Cardiac fibroblast (primary cell): ENCODE measurements at regions not wholly inside any gene's neighbourhood (a gene's known extent, or its start where the extent isn't known, plus 50 kb on each side); places are given as distances from the start of the nearest gene placed in this dataset.
A peak's percentile ranks its signal among the peaks of the same experiment; 100 is the strongest.

Source experiments
- DNase-seq, 2 donors: peaks; one replicate each; pipeline versions ENCODE4 v3.0.0 to v3.0.0-alpha.2; 2010; ENCODE audit warnings: low read depth in 2 of 2
- H3K4me3 ChIP-seq, 2 donors: replicated peaks in 1 of 2; 1 replicate in 1 of 2; 2 replicates in 1 of 2; pipeline ENCODE4 v1.5.1; 2011; ENCODE audit warnings: low read depth in 2 of 2, low read length in 2 of 2, mild to moderate bottlenecking in 2 of 2, moderate library complexity in 1 of 2
- CTCF ChIP-seq: IDR thresholded peaks from one replicate; pipeline ENCODE4 v1.5.1; 2011; ENCODE audit warnings: low read depth, mild to moderate bottlenecking, low read length, inconsistent platforms

GRCh38 chr20:11582060-11582459, 335.6 kb upstream of the BTBD3 start:
- no peak overlapping the region for H3K4me3 ChIP-seq
- no peak for TF ChIP-seq CTCF
- peak; percentile 5 to 13 for DNase-seq

DNA sequence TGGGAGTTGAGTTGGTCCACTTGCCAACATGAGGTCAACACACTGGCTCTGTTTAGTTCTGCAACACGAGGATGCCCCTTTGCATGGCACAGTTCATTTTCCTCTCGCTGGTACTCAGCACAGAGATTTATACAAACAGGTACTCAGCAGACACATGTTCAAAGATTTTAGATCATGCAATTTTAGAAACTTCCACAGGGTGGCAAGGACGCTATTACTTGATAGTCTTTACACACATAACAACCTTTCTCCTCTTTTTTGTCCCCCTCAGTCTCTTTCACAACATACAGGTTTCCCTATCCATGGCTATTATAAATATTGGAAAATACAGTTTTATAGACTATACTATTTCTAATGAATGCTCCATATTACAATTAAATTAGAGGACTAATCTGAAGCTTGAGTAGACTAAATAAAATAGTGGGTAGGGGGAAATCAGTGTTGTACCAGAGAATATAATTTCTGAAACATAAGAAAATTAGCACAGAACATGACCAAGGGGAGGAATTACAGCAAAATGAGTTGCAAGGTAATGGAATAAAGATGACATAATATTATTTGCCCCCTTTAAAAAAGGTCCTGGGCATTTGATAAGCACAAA, 331.8 kb upstream of the BTBD3 start:
- peak; percentile 19 to 25 for DNase-seq
- peak; percentile 27 for TF ChIP-seq CTCF
- no peak overlapping the region for H3K4me3 ChIP-seq

GRCh38 chr20:11588875-11589274, 328.8 kb upstream of the BTBD3 start:
- no peak for TF ChIP-seq CTCF
- DNase-seq = no peak
- H3K4me3 ChIP-seq = no peak overlapping the region

- H3K4me3 ChIP-seq = no peak overlapping the region
- DNase-seq = no peak
- TF ChIP-seq CTCF = no peak
These were observed 325.7 kb upstream of the BTBD3 start for GRCh38 chr20:11591965-11592364.

- no peak for TF ChIP-seq CTCF
- H3K4me3 ChIP-seq = no peak overlapping the region
- no peak for DNase-seq
These were observed 313.4 kb upstream of the BTBD3 start for GRCh38 chr20:11604339-11604738.

DNA sequence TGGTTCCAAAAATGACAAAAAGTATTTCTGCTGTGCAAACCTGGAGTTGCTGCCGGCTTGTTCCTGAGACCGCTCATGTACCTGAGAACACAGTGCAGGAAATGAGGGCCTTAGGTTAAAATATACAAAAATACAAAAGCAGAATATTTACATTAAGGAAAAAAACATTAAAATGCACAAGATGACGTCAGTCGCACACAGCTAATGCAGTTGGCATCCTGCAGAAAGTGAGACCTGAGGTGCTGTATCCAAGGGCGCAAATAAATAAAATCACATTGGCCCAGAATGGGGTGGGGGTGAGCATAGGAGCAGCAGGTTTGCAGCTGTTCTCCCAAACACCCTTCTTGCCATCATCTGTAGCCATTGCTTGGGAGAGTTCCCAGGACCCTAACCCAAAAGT, 310.6 kb upstream of the BTBD3 start:
- TF ChIP-seq CTCF = no peak
- H3K4me3 ChIP-seq = no peak overlapping the region
- no peak for DNase-seq

- no peak for DNase-seq
- no peak overlapping the region for H3K4me3 ChIP-seq
- TF ChIP-seq CTCF = no peak
These were observed 309.0 kb upstream of the BTBD3 start for GRCh38 chr20:11608736-11609135.
